ENCODE measurements at regions not wholly inside any gene's neighbourhood (a gene's known extent, or its start where the extent isn't known, plus 50 kb on each side); places are given as distances from the start of the nearest gene placed in this dataset.

- TF ChIP-seq CTCF (IDR thresholded peaks at IDR 0.05; ENCODE audit: insufficient read depth, low read length, poor library complexity, severe bottlenecking) (no peak), EZH2phosphoT487 (conservative IDR thresholded peaks at IDR 0.05; ENCODE audit: low read length) (no peak)
Measured at GRCh38 chr12:90896164-90896563, 58.8 kb downstream of the CCER1 start.
